Stimulated activated memory B cell treated with anti-CD40 and anti-IgM and Interleukin-4, amounts not matched to agents 10 μg/mL and 1 μg/mL and 100 μg/mL, for 72 hours (primary cell): ENCODE measurements at regions not wholly inside any gene's neighbourhood (a gene's known extent, or its start where the extent isn't known, plus 50 kb on each side); places are given as distances from the start of the nearest gene placed in this dataset.
"Not testable (repeated sequence)": the region's sequence is repeated elsewhere in the genome, so short reads cannot be mapped to it uniquely, and the experiment has no call there.

Experiments
- ATAC-seq: fragments of 150-1000 bp; cut with Tn5 transposase; 2 replicates; pipeline ENCODE4 v1.10.0; 2021
- H3K27ac Mint-ChIP-seq: one replicate; pipeline ENCODE4 v1.8.0; 2022; ENCODE audit warnings: mild to moderate bottlenecking, mixed read lengths
- H3K27me3 Mint-ChIP-seq: one replicate; pipeline ENCODE4 v1.8.0; 2022; ENCODE audit warnings: mixed read lengths
- H3K36me3 Mint-ChIP-seq: one replicate; pipeline ENCODE4 v1.8.0; 2022; ENCODE audit warnings: mixed read lengths
- H3K4me1 Mint-ChIP-seq: one replicate; pipeline ENCODE4 v1.8.0; 2022; ENCODE audit warnings: mixed read lengths
- H3K4me3 Mint-ChIP-seq: one replicate; pipeline ENCODE4 v1.8.0; 2022; ENCODE audit warnings: mild to moderate bottlenecking, moderate library complexity, mixed read lengths
- H3K9me3 Mint-ChIP-seq: one replicate; pipeline ENCODE4 v1.8.0; 2022; ENCODE audit warnings: mixed read lengths

DNA sequence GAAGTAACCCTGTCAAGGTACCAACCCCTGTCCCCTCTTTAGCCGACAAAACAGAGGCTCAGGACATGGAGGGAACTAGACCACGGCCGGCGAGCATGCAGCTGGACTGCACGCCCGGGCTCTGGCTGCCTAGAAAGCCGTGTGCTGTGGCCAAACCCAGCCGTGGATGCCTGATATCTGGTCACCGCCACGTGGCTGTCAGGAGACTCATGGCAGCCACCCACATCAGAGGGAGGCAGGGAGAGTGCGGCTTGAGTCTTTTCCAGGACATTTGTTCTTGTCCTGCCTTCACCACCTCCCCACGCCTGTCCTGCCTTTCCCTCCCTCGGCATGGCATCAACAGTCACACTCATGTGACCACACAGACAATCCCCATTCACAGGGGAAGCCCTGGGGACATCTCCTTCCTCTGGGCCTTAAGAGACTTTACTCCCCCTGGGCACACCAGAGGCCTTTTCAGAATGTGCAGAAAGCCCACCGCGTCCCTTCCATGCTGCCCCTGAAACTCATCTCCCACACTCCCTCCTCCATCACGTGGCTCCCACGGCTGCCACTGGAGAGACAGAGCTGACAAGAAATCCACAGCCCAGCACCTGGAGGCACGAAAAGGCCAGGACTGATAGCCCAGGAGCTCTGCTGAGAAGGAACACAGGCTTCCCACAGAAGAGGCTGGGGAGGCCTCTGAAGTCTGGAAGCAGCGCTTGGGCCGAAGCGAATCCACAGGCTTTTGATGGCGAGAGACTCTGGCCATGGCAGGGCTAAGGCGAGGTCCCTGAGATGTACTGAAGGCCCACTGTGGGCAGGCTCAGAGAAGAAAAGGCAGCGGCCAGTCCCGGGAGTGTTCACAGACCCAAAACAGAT is 71.2 kb upstream of the IQSEC1 start:
- no peak for ATAC-seq
- no peak overlapping the region for H3K4me3 Mint-ChIP-seq
- H3K27ac Mint-ChIP-seq: no peak overlapping the region
- no peaks in the 10 kb centered on the region for H3K9me3 Mint-ChIP-seq
- no peaks in the 10 kb centered on the region for H3K36me3 Mint-ChIP-seq
- H3K4me1 Mint-ChIP-seq: peaks cover under 1% of the 10 kb centered on the region
- peaks cover 42% of the 10 kb centered on the region for H3K27me3 Mint-ChIP-seq

DNA sequence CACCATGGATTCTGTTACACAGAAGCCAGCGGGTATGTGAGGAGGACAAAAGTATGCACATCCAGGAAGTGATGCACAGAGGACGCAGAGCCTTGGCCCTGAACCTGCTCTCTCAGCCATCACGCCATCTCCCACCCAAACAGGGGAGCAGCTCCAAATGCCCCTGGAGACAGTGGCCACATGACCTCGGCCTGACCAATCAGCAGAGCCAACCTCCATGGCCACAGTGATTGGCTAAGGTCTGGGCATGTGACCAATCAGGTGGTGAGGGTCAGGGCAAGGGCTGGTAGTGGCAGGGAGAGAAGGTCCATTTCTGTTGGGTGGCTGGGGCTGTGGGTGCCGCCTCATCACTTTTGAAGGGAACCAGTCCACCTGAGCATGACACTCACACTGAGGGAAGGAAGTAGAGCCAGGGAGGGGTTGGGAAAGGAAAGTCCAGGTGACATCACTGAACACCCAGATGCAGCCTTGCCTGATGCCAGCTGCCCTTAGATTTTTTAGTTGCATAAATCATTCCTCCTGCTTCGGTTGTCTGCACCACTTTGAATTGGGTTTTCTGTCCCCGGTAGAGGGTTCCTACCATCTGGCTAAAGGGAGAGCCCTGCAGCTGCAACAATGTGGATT is 70.3 kb upstream of the IQSEC1 start:
- H3K9me3 Mint-ChIP-seq: no peaks in the 10 kb centered on the region

GRCh38 chr3:13142552-13143380 is 69.5 kb upstream of the IQSEC1 start:
- Mint-ChIP-seq H3K9me3 (no peaks in the 10 kb centered on the region), H3K36me3 (no peaks in the 10 kb centered on the region), H3K27ac (no peak overlapping the region), H3K4me1 (no peaks in the 10 kb centered on the region), H3K27me3 (peaks cover 50% of the 10 kb centered on the region), H3K4me3 (no peak overlapping the region)
- ATAC-seq: no peak

More for the DNA sequence above, 70.3 kb upstream of the IQSEC1 start:
- ATAC-seq: no peak
- Mint-ChIP-seq H3K4me1 (no peaks in the 10 kb centered on the region), H3K27ac (no peak overlapping the region), H3K4me3 (no peak overlapping the region), H3K36me3 (no peaks in the 10 kb centered on the region), H3K27me3 (peaks cover 50% of the 10 kb centered on the region)

GRCh38 chr3:13141991-13142412 is 68.8 kb upstream of the IQSEC1 start:
- no peaks in the 10 kb centered on the region for H3K36me3 Mint-ChIP-seq
- no peaks in the 10 kb centered on the region for H3K4me1 Mint-ChIP-seq
- no peak for ATAC-seq
- H3K27ac Mint-ChIP-seq: no peak overlapping the region
- no peaks in the 10 kb centered on the region for H3K9me3 Mint-ChIP-seq
- no peak overlapping the region for H3K4me3 Mint-ChIP-seq
- peaks cover 50% of the 10 kb centered on the region for H3K27me3 Mint-ChIP-seq

DNA sequence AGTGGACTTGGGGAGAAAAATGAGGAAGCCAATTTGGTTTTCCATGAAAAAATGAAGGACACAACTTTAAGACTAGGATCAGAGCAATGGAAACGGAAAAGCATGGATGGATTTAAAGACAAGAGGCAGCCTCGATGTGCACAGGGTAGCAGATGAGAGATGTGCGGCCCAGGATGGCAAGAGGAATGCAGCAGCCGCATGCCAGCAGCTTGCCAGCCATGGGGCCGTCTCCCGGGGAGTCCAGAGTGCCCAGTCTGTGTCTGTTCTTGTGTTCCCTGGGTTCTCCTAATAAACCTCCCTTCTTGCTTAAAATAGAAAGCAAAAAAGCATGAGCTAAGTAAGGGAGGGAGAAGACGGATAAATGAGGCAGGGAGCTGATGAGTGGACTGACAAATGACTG is 68.0 kb upstream of the IQSEC1 start:
- Mint-ChIP-seq H3K9me3 (no peaks in the 10 kb centered on the region), H3K4me3 (no peak overlapping the region), H3K27me3 (peaks cover 56% of the 10 kb centered on the region), H3K36me3 (no peaks in the 10 kb centered on the region), H3K4me1 (no peaks in the 10 kb centered on the region), H3K27ac (no peak overlapping the region)
- ATAC-seq: no peak

GRCh38 chr3:13140596-13140995 is 67.4 kb upstream of the IQSEC1 start:
- Mint-ChIP-seq H3K36me3 (no peaks in the 10 kb centered on the region), H3K4me3 (no peak overlapping the region), H3K27me3 (peaks cover 62% of the 10 kb centered on the region), H3K9me3 (no peaks in the 10 kb centered on the region), H3K27ac (no peak overlapping the region), H3K4me1 (no peaks in the 10 kb centered on the region)
- ATAC-seq: no peak

DNA sequence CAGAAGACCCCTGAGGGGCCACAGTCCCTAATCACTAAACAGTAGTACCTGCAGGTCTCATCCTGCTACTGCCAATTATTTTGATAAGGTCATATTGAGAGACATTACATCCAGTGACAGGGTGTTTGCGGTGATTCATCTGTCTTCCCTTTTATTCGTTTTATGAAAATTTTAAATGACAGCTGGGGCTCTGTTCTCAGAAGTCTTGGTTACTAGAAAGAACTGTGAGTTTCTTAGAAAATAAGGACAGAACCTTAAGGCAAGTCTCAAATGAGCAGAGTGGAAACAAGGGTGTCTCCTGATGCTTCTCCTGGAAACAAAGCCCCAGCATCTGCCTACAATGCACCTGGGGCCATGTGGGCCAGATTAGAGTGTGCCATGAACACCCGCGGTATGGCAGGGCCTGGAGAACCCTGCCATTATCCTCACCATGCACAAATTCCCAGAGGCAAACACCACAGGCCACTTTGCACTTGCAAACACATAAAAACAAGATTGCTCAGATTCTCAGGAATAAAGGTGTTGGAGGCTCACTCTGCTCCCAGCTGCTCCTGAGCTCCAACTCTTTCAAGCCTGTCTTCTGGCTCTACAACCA is 66.3 kb upstream of the IQSEC1 start:
- Mint-ChIP-seq H3K9me3 (no peaks in the 10 kb centered on the region), H3K27ac (no peak overlapping the region), H3K4me3 (no peak overlapping the region), H3K4me1 (no peaks in the 10 kb centered on the region), H3K27me3 (peaks cover 67% of the 10 kb centered on the region), H3K36me3 (no peaks in the 10 kb centered on the region)
- no peak for ATAC-seq

DNA sequence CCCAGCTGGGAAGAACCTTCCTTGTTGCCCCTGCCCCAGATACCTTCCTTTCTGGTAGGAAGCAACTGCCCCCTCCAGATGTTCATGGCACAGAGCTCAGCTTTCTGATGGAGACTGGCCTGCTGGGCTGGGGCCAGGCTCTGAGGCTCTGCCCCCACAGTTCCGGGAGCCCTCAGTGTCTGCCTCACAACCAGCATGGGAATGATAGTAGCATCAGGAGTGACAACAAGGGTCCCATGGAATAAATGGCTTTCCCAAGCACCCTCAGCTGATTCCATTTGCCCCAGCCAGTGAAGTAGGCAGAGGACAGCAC is 65.6 kb upstream of the IQSEC1 start:
- Mint-ChIP-seq H3K4me1 (no peaks in the 10 kb centered on the region), H3K4me3 (no peak overlapping the region), H3K27me3 (peaks cover 69% of the 10 kb centered on the region), H3K27ac (no peak overlapping the region), H3K36me3 (no peaks in the 10 kb centered on the region), H3K9me3 (no peaks in the 10 kb centered on the region)
- no peak for ATAC-seq

DNA sequence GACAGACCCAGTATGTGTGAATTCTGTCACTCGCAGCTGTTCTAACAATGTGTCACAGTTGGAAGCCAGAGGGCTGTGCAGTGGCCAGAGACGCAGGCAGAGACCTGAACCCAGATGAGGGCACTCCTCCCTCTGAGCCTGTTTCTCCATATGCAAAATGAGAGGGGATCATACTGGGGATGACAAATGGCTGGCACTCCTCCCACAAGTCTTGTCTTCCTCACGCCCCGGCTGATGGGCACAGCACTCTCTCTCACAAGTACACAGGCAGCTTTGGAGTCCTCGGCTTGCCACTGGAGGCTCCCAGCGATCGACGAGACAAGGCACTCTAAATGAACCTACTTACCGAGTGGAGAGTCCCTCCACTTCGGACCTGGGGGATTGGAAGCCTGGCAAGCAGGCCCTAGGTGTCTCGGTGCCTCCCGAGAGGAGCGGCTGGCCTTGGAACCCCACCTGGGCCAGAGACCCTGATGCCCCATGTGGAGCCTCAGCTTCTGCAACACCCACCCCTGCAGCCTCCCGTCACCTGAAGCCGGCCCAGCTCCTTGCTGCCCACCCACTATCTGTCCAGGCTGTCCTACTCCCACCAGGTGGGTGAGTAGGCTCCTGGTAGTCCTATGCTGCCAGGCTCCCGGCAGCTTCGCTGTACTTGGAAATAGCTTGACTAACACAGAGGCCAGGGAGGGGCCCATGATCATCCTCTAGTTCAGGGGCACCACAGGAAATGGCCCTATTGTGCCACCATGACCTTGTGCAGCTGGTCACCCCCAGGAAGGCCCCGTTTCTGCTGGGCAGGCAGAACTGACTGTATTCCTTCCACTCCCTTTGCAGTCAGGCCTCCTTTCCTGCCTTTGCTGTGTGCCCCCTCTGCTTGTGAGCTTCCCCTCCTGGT is 65.0 kb upstream of the IQSEC1 start:
- peaks cover 71% of the 10 kb centered on the region for H3K27me3 Mint-ChIP-seq
- no peak overlapping the region for H3K27ac Mint-ChIP-seq
- no peaks in the 10 kb centered on the region for H3K9me3 Mint-ChIP-seq
- H3K4me1 Mint-ChIP-seq: no peaks in the 10 kb centered on the region
- H3K4me3 Mint-ChIP-seq: no peak overlapping the region
- ATAC-seq: no peak
- no peaks in the 10 kb centered on the region for H3K36me3 Mint-ChIP-seq

- H3K36me3 Mint-ChIP-seq, H3K27ac Mint-ChIP-seq, H3K4me3 Mint-ChIP-seq, H3K4me1 Mint-ChIP-seq, ATAC-seq, H3K9me3 Mint-ChIP-seq: not testable (repeated sequence)
- peaks cover 66% of the 10 kb centered on the region for H3K27me3 Mint-ChIP-seq
These were observed 63.6 kb upstream of the IQSEC1 start for GRCh38 chr3:13136848-13137247.

- H3K9me3 Mint-ChIP-seq: no peaks in the 10 kb centered on the region
- H3K27ac Mint-ChIP-seq: no peak overlapping the region
- H3K4me1 Mint-ChIP-seq: no peaks in the 10 kb centered on the region
- no peak overlapping the region for H3K4me3 Mint-ChIP-seq
- H3K27me3 Mint-ChIP-seq: peaks cover 62% of the 10 kb centered on the region
- no peaks in the 10 kb centered on the region for H3K36me3 Mint-ChIP-seq
- no peak for ATAC-seq
These were observed 63.2 kb upstream of the IQSEC1 start for GRCh38 chr3:13136426-13136825.

GRCh38 chr3:13135811-13136321 is 62.6 kb upstream of the IQSEC1 start:
- Mint-ChIP-seq H3K9me3 (no peaks in the 10 kb centered on the region), H3K4me3 (no peak overlapping the region), H3K36me3 (no peaks in the 10 kb centered on the region), H3K4me1 (no peaks in the 10 kb centered on the region), H3K27me3 (peaks cover 56% of the 10 kb centered on the region), H3K27ac (no peak overlapping the region)
- ATAC-seq: no peak

- no peaks in the 10 kb centered on the region for H3K36me3 Mint-ChIP-seq
- H3K4me1 Mint-ChIP-seq: no peaks in the 10 kb centered on the region
- no peaks in the 10 kb centered on the region for H3K9me3 Mint-ChIP-seq
- no peak overlapping the region for H3K27ac Mint-ChIP-seq
- ATAC-seq: no peak
- no peak overlapping the region for H3K4me3 Mint-ChIP-seq
- peaks cover 51% of the 10 kb centered on the region for H3K27me3 Mint-ChIP-seq
These were observed 62.1 kb upstream of the IQSEC1 start for GRCh38 chr3:13135251-13135810.

DNA sequence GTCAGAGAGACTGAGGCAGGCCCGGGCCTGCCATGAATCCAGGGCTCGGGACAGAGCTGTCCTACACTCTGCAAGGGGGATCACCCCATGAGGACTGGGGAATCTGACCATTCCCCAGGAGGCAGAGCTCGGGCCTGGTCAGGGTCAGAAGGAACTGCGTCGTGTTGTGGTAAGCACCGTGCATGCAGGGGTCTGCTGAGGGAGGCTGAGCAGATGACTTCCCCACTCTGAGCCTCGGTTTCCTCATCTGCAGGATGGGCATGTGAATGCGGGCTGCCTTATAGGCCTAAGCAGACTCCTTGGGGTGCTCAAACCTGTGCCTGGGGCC is 61.6 kb upstream of the IQSEC1 start:
- Mint-ChIP-seq H3K27me3 (peaks cover 46% of the 10 kb centered on the region), H3K4me3 (no peak overlapping the region), H3K27ac (no peak overlapping the region), H3K36me3 (no peaks in the 10 kb centered on the region), H3K4me1 (no peaks in the 10 kb centered on the region), H3K9me3 (no peaks in the 10 kb centered on the region)
- no peak for ATAC-seq
